ENCODE measurements at regions not wholly inside any gene's neighbourhood (a gene's known extent, or its start where the extent isn't known, plus 50 kb on each side); places are given as distances from the start of the nearest gene placed in this dataset.
"Not testable (repeated sequence)": the region's sequence is repeated elsewhere in the genome, so short reads cannot be mapped to it uniquely, and the experiment has no call there.

- TF ChIP-seq, protein P1, sequence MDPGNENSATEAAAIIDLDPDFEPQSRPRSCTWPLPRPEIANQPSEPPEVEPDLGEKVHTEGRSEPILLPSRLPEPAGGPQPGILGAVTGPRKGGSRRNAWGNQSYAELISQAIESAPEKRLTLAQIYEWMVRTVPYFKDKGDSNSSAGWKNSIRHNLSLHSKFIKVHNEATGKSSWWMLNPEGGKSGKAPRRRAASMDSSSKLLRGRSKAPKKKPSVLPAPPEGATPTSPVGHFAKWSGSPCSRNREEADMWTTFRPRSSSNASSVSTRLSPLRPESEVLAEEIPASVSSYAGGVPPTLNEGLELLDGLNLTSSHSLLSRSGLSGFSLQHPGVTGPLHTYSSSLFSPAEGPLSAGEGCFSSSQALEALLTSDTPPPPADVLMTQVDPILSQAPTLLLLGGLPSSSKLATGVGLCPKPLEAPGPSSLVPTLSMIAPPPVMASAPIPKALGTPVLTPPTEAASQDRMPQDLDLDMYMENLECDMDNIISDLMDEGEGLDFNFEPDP (CRISPR knock-in tag; conservative IDR thresholded peaks at IDR 0.05), result no peak
- no peak for TF ChIP-seq HOXD1 (CRISPR knock-in tag; IDR thresholded peaks at IDR 0.05)
Observed at GRCh38 chr6:73929405-73929804, 233.4 kb downstream of the CD109 start (continued).

DNA sequence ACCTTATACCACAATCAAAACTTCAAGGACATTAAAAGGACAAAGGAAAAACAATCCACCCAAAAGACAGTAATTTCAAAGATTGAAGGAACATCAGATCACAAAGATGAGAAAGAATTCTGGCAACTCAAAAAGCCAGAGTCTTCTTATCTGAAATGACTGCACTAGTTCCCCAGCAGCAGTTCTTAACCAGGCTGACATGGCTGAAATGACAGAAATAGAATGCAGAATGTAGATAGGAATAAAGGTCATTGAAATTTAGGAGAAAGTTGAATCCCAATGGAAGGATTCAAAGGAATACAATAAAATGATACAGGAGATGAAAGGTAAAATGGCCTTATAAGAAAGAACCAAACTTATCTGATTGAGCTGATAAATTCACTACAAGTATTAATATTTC, 231.4 kb downstream of the CD109 start:
- H3K9ac ChIP-seq (ENCODE audit: insufficient read depth, low read depth, low read length), result no peak overlapping the region
- BruUV-seq (replicated peaks), result no TSS peak
- no peaks in the 10 kb centered on the region for H3K4me1 ChIP-seq (ENCODE audit: insufficient read depth, low read length)
- H3K4me2 ChIP-seq (ENCODE audit: low read depth, low read length), result no peak overlapping the region
- ChIA-PET CTCF (ENCODE audit: low intra/inter-chr PET ratio, low total read pairs) (no interaction called here), POLR2A (no interaction called here)
- intact Hi-C loops (cut with micrococcal nuclease; ENCODE audit: unreplicated experiment), result no loop called here
- ATAC-seq (no peak), FAIRE-seq (no peak), DNase-seq (ENCODE audit: low spot score) (no peak)
- no peak overlapping the region for H3K4me3 ChIP-seq (replicated peaks in 1 of 3; ENCODE audit: insufficient read depth in 1 of 3, low read depth in 2 of 3, low read length in 3 of 3)
- H3K27me3 ChIP-seq (ENCODE audit: control insufficient read depth in 1 of 2, insufficient read depth in 2 of 2, low read length in 2 of 2), result no peaks in the 10 kb centered on the region
- no peaks in the 10 kb centered on the region for H3K79me2 ChIP-seq (ENCODE audit: insufficient read depth, low read length)
- H2AFZ ChIP-seq (ENCODE audit: low read length), result no peak overlapping the region
- H3K9me3 ChIP-seq (ENCODE audit: low read length), result no peaks in the 10 kb centered on the region
- in situ Hi-C loops (cut with HindIII; ENCODE audit: extremely low pct_ligation_motif_present, low pct_unique_long_range_greater_than_20kb), result no loop called here
- H4K20me1 ChIP-seq (ENCODE audit: insufficient read depth, low read length), result no peaks in the 10 kb centered on the region
- H3K27ac ChIP-seq (ENCODE audit: extremely low read length, insufficient read depth, low read length), result no peak overlapping the region
- TF ChIP-seq TBP (CRISPR knock-in tag; IDR thresholded peaks at IDR 0.05) (no peak), KAT2B (IDR thresholded peaks at IDR 0.05; ENCODE audit: borderline replicate concordance, low read depth, low read length) (no peak), SIX4 (CRISPR knock-in tag; IDR thresholded peaks at IDR 0.05) (no peak)
- TF ChIP-seq, protein P2, sequence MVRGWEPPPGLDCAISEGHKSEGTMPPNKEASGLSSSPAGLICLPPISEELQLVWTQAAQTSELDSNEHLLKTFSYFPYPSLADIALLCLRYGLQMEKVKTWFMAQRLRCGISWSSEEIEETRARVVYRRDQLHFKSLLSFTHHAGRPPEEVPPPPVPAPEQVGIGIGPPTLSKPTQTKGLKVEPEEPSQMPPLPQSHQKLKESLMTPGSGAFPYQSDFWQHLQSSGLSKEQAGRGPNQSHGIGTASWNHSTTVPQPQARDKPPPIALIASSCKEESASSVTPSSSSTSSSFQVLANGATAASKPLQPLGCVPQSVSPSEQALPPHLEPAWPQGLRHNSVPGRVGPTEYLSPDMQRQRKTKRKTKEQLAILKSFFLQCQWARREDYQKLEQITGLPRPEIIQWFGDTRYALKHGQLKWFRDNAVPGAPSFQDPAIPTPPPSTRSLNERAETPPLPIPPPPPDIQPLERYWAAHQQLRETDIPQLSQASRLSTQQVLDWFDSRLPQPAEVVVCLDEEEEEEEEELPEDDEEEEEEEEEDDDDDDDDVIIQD (CRISPR knock-in tag; IDR thresholded peaks at IDR 0.05; ENCODE audit: low read depth), result no peak
- no peaks in the 10 kb centered on the region for H3K36me3 ChIP-seq (replicated peaks in 1 of 2; ENCODE audit: control insufficient read depth in 1 of 2, insufficient read depth in 2 of 2, low read length in 2 of 2)

DNA sequence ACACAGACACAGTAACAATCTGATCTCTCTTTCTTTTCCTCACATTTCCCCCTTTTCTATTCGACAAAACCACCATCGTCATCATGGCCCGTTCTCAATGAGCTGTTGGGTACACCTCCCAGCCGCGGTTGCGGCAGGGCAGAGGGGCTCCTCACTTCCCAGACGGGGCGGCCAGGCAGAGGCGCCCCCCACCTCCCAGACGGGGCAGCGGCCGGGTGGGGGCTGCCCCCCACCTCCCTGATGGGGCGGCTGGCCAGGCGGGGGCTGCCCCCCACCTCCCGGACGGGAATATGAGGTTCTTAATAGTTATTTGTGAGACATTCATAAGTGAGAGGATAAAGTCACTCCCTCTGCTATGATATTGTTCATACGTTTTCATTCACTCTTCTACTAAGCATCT, 229.7 kb downstream of the CD109 start:
- H3K79me2 ChIP-seq (ENCODE audit: insufficient read depth, low read length); ATAC-seq; H2AFZ ChIP-seq (ENCODE audit: low read length); H3K9me3 ChIP-seq (ENCODE audit: low read length); FAIRE-seq; H3K27me3 ChIP-seq (ENCODE audit: control insufficient read depth in 1 of 2, insufficient read depth in 2 of 2, low read length in 2 of 2); in situ Hi-C loops (cut with HindIII; ENCODE audit: extremely low pct_ligation_motif_present, low pct_unique_long_range_greater_than_20kb); H3K4me3 ChIP-seq (replicated peaks in 1 of 3; ENCODE audit: insufficient read depth in 1 of 3, low read depth in 2 of 3, low read length in 3 of 3); DNase-seq (ENCODE audit: low spot score); H3K4me2 ChIP-seq (ENCODE audit: low read depth, low read length); H4K20me1 ChIP-seq (ENCODE audit: insufficient read depth, low read length); CTCF ChIA-PET (ENCODE audit: low intra/inter-chr PET ratio, low total read pairs); BruUV-seq (replicated peaks); H3K27ac ChIP-seq (ENCODE audit: extremely low read length, insufficient read depth, low read length); H3K9ac ChIP-seq (ENCODE audit: insufficient read depth, low read depth, low read length); intact Hi-C loops (cut with micrococcal nuclease; ENCODE audit: unreplicated experiment); H3K4me1 ChIP-seq (ENCODE audit: insufficient read depth, low read length); POLR2A ChIA-PET; H3K36me3 ChIP-seq (replicated peaks in 1 of 2; ENCODE audit: control insufficient read depth in 1 of 2, insufficient read depth in 2 of 2, low read length in 2 of 2): not testable (repeated sequence)
- 35% methylated on average over 17 of the region's 17 CpGs for WGBS (ENCODE audit: low lambda C conversion rate)

Measured in HepG2 (cell line).